ENCODE measurements at regions not wholly inside any gene's neighbourhood (a gene's known extent, or its start where the extent isn't known, plus 50 kb on each side); places are given as distances from the start of the nearest gene placed in this dataset.

DNA sequence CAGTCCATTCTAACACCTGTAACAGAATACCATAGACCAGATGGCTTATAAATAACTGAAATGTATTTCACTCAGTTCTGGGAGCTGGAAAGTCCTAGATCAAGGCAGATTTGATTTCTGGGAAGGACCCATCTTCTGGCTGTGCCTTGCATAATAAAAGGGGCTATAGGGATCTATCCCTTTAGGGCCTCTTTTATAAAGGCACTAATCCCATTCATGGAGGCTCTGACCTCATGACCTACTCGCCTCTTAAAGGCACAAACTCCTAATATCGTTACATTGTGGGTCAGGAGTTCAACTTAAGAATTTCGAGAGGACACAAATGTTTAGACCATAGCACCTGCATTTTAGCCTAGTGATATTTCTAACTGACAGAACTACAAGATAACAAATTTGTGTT, 619.0 kb downstream of the CDH18 start:
- DNase-seq (ENCODE audit: low read depth): no peak

DNA sequence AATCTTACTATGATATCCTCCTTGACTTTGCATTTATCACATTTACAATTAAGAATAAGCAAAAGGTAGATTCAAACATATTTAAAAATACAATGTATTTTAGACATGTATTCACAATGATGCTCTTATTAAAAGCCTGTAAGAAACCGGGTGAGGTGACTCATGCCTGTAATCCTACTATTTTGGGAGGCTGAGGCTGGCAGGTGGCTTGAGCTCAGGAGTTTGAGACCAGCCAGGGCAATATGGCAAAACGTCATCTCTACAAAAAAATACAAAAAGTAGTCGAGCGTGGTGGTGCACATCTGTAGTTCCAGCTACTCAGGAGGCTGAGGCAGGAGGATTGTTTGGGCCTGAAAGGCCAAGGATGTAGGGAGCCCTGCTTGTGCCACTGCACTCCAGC, 618.4 kb downstream of the CDH18 start:
- no peak for DNase-seq (ENCODE audit: low read depth)

DNA sequence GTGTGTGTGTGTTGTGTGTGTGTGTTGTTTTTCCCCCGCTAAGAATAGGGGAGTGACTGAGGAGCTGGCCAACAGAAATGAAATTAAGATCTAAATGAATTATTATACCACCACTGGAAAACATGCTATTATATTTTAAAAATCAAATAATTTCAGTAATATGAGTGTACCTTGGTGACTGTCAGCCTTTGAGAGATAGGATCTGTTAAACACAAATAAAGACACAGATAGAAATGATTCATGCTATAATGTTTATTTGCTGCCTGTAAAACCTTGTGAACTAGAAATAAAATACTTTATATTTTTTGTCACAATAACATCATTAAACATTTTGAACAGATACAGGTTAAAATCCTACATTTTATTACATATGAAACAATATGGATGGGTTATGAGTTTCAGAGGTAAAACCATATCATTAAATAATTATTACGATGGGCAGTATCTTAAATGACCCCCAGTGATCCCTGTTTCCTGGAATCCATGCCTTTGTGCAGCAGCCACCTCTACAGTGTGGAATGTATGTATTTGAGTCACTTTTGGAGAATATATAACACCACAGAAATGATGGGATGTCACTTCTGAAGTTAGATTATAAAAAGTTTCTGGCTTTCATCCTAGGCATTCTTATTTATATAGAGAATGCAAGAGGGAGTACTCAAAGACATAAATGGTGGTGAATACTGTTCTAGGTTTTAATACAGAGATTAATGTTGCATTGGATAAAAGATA, 617.2 kb downstream of the CDH18 start:
- DNase-seq (ENCODE audit: low read depth): no peak

DNA sequence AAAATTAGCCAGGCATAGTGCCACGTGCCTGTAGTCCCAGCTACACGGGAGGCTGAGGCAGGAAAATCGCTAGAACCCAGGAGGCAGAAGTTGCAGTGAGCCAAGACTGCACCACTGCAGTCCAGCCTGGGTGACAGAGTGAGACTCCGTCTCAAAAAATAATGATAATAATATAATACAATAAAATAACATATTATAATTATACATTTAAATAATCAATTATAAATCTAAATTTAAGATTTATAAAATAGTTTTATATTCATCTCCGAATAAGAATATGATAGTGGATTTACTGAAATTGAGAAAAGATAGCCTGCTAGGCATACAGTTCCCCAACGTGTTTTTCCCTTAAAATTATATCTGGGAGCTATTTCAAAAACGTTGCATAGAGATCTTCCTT, 599.6 kb downstream of the CDH18 start:
- DNase-seq (ENCODE audit: low read depth): no peak

DNA sequence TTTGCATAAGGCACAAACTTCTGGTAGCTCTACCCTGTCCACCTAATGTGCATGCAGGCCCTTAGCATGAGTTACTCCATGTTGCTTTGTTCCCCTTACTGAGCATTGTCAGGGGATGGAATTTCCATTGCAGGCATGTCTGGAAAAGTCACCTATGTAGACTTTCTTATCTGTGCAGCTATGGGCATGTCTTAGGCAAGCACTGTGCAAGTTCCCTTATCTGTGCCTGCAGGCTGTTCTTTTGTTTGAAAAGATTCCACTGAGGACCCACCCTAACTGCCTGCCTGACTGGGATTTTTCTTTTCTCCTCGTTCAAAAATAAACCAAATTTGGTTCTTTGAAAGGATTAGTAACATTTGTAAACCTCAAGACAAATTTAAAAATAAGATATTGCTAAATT, 587.0 kb downstream of the CDH18 start:
- no peak for DNase-seq (ENCODE audit: low read depth)

DNA sequence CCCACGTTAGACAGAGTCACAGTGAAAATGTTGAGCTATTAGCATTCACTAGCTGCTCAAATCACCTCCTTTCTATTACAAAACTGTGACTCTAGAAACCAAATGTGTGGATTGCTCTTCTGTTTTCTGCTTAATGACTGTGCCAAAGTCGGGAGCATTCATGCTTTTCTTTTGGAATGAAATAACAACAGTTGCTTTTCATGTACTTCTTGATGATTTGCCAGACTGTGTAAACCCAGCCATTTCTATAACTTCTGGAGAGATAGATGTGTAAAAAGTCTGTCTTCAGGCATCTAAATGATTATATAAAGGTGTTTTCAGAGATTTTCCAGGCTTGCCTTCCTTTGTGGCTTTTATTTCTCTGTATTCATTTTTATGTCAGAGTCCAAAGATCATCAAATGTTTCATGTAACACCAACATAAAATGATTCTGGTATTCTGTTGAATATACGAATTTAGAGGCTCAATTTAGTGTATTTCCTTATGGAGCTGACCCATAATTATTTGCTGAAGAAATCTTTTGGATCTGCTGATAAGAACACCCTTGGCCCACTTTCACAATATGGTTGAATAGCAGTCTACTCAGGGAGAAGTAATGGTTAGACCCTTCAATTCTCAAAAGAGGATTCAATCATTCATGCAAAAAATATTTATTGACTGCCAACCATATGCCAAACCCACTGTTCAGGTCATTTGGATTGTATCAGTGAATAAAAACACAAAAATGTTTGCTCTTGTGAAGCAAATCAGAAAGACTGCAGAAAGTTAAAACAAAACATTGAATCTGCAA, 581.2 kb downstream of the CDH18 start:
- no peak for DNase-seq (ENCODE audit: low read depth)

DNA sequence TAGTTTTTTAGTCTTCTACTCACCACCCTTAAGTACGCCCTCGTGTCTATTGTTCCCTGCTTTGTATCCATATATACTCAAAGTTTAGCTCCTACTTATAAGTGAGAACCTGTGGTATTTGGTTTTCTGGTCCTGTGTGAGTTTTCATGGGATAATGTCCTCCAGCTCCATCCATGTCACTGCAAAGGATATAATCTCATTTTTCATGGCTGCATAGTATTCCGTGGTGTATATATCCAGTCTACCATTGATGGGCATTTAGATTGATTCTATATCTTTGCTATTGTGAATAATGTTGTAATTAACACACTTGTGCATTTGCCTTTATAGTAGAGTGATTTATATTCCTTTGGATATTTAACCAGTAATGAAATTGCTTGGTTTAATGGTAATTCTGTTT, 579.9 kb downstream of the CDH18 start:
- DNase-seq (ENCODE audit: low read depth): no peak

DNA sequence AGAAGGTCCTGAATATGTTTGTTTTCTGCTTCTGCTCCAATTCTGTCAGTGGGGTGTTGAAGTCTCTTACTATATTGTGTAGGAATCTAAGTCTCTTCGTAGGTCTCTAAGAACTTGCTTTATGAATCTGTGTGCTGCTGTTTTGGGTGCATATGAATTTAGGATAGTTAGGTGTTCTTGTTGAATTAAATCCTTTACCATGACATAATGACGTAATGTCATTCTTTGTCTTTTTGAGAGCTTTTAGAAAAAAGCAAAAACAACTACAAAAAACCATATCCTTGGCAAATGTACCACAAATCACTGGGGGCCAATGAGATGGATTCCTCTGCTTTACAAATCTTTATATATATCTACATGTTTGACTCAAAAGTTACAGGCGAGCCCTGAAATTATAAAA, 576.1 kb downstream of the CDH18 start:
- no peak for DNase-seq (ENCODE audit: low read depth)
